ENCODE measurements at regions not wholly inside any gene's neighbourhood (a gene's known extent, or its start where the extent isn't known, plus 50 kb on each side); places are given as distances from the start of the nearest gene placed in this dataset.

DNA sequence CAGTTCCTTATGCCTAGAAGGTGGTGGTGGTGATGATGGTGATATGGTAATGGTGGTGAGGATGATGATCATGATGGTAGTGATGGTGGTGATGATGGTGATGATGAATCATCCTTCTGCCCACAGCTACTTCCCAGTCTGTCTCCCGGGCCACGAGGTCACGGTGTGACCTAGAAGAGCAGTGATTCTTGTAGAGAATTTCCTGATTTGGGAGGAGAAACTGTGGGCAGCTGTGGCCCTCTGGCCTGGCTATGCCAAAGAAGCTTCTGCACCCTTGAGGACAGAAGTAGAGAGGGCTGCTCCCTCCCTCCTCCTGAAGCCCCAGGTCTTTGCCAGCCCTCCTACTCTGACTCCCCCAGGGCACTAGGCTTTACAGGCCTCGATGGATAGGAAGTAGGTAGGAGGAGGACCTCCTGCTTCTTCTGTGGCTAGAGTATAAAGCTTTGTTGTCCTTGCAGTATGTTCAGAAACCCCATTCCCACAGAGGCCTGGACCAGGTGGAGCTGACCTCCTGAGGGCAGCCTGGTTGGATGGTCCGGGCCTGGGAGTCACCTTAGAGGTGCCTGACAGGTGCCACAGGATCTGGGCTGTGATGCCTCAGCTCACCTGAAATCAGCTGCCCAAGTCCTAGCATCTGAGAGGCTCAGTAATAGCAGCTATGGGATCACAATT is 57.9 kb upstream of the EPAS1 start:
- ChIA-PET POLR2A (no interaction called here), CTCF (interaction anchor here (0.8 to 2.4 kb wide), 3 partner anchors 8 to 40 kb away, joined by 3 to 11 read pairs (median 5); no protein-coding TSS in a partner anchor)
- TF ChIP-seq CTCF (IDR thresholded peaks at IDR 0.05; ENCODE audit: control extremely low read depth, extremely low read depth, low read depth, missing control alignments): no peak
- DNase-seq (ENCODE audit: extremely low spot score): no peak

DNA sequence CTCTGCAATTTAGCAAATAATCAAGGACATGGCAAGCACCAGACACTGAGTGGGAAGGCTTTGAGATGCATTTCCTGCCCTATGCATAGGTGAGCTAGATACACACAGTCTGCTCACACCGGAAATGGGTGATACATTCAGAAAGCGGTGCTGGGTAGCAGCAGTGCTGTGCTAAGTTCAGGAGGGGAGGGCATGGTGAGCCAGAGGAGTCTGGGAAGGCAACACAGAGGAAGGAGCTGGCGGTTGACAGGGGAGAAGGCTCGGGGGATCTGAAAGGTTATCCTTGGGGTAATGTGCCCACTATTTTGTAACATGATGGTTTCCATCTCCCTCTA is 57.4 kb upstream of the EPAS1 start:
- ChIA-PET CTCF (interaction anchor here (0.8 to 2.4 kb wide), 3 partner anchors 9 to 39 kb away, joined by 3 to 11 read pairs (median 5); no protein-coding TSS in a partner anchor), POLR2A (no interaction called here)
- no peak for TF ChIP-seq CTCF (IDR thresholded peaks at IDR 0.05; ENCODE audit: control extremely low read depth, extremely low read depth, low read depth, missing control alignments)
- peak; percentile 30 for DNase-seq (ENCODE audit: extremely low spot score)

GRCh38 chr2:46241344-46241743 is 55.9 kb upstream of the EPAS1 start:
- ChIA-PET POLR2A (no interaction called here), CTCF (interaction anchor here (0.9 to 2.1 kb wide), 2 partner anchors 9 to 12 kb away, joined by 4 to 5 read pairs; no protein-coding TSS in a partner anchor)
- DNase-seq (ENCODE audit: extremely low spot score): no peak
- no peak for TF ChIP-seq CTCF (IDR thresholded peaks at IDR 0.05; ENCODE audit: control extremely low read depth, extremely low read depth, low read depth, missing control alignments)

DNA sequence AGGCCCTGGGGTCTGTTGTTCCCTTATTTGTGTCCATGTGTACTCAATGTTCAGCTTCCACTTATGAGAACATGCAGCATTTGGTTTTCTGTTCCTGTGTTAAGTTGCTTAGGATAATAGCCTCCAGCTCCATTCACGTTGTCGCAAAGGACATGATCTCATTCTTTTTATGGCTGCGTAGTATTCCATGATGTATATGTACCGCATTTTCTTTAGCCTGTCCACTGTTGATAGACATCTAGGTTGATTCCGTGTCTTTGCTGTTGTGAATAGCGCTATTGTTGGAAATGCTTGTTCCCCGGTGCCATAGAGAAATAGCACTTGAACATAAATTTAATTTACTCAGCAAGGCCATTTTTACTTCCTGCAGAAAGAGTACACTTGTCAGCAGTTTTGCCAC is 51.3 kb upstream of the EPAS1 start:
- POLR2A ChIA-PET: no interaction called here
- DNase-seq (ENCODE audit: extremely low spot score): no peak
- no peak for TF ChIP-seq CTCF (IDR thresholded peaks at IDR 0.05; ENCODE audit: control extremely low read depth, extremely low read depth, low read depth, missing control alignments)
- CTCF ChIA-PET: interaction anchor here (1.8 to 3.0 kb wide), 2 partner anchors 11 to 17 kb away, joined by 4 to 20 read pairs; no protein-coding TSS in a partner anchor

GRCh38 chr2:46246790-46247189 is 50.4 kb upstream of the EPAS1 start:
- ChIA-PET CTCF (interaction anchor here (0.9 to 3.0 kb wide), 5 partner anchors 12 to 184 kb away, joined by 3 to 20 read pairs (median 4); no protein-coding TSS in a partner anchor), POLR2A (no interaction called here)
- no peak for DNase-seq (ENCODE audit: extremely low spot score)
- no peak for TF ChIP-seq CTCF (IDR thresholded peaks at IDR 0.05; ENCODE audit: control extremely low read depth, extremely low read depth, low read depth, missing control alignments)

All from GM10248 (cell line).